Dermis blood vessel endothelial cell (primary cell): ENCODE measurements at regions not wholly inside any gene's neighbourhood (a gene's known extent, or its start where the extent isn't known, plus 50 kb on each side); places are given as distances from the start of the nearest gene placed in this dataset.

ENCODE experiments used
- DNase-seq: peaks from one replicate; pipeline ENCODE4 v3.0.0; 2010

- DNase-seq = no peak
Observed at GRCh38 chr9:85427772-85428171, 314.0 kb downstream of the AGTPBP1 start.

- DNase-seq = peak; percentile 85
Observed at GRCh38 chr9:85425153-85425611, 316.6 kb downstream of the AGTPBP1 start.

GRCh38 chr9:85423422-85423821 is 318.3 kb downstream of the AGTPBP1 start:
- no peak for DNase-seq

GRCh38 chr9:85421641-85422040 is 320.1 kb downstream of the AGTPBP1 start:
- DNase-seq = peak; percentile 23

- DNase-seq = no peak
Observed at GRCh38 chr9:85420750-85421149, 321.0 kb downstream of the AGTPBP1 start.

- DNase-seq = no peak
Observed at GRCh38 chr9:85417674-85418073, 324.1 kb downstream of the AGTPBP1 start.

- DNase-seq = no peak
Observed at GRCh38 chr9:85416715-85417114, 325.0 kb downstream of the AGTPBP1 start.

- DNase-seq = no peak
Observed at GRCh38 chr9:85414390-85414789, 327.4 kb downstream of the AGTPBP1 start.

GRCh38 chr9:85408494-85408893 is 333.3 kb downstream of the AGTPBP1 start:
- no peak for DNase-seq

- no peak for DNase-seq
Observed at GRCh38 chr9:85405566-85405950, 336.2 kb downstream of the AGTPBP1 start.

- DNase-seq = no peak
Observed at GRCh38 chr9:85404911-85405565, 336.7 kb downstream of the AGTPBP1 start.

GRCh38 chr9:85402551-85402950 is 339.2 kb downstream of the AGTPBP1 start:
- no peak for DNase-seq

GRCh38 chr9:85401998-85402397 is 339.8 kb downstream of the AGTPBP1 start:
- peak; percentile 21 for DNase-seq

GRCh38 chr9:85397005-85397404 is 344.7 kb downstream of the AGTPBP1 start:
- no peak for DNase-seq

- no peak for DNase-seq
Observed at GRCh38 chr9:85392260-85392659, 349.5 kb downstream of the AGTPBP1 start.

- DNase-seq = no peak
Observed at GRCh38 chr9:85377731-85378289, 363.9 kb downstream of the AGTPBP1 start.

GRCh38 chr9:85368781-85369180 is 373.0 kb downstream of the AGTPBP1 start:
- DNase-seq = no peak

GRCh38 chr9:85359161-85359560 is 382.6 kb downstream of the AGTPBP1 start:
- no peak for DNase-seq

GRCh38 chr9:85349046-85349445 is 392.7 kb downstream of the AGTPBP1 start:
- no peak for DNase-seq

GRCh38 chr9:85347541-85347940 is 394.2 kb downstream of the AGTPBP1 start:
- DNase-seq = no peak

GRCh38 chr9:85344901-85345300 is 396.9 kb downstream of the AGTPBP1 start:
- DNase-seq = no peak

GRCh38 chr9:85339338-85339737 is 402.4 kb downstream of the AGTPBP1 start:
- no peak for DNase-seq

- DNase-seq = no peak
Observed at GRCh38 chr9:85334228-85334627, 407.5 kb downstream of the AGTPBP1 start.

- peak; percentile 19 for DNase-seq
Observed at GRCh38 chr9:85332487-85332886, 409.3 kb downstream of the AGTPBP1 start.

GRCh38 chr9:85331626-85332025 is 410.1 kb downstream of the AGTPBP1 start:
- DNase-seq = no peak
